LNCaP clone FGC (cell line): ENCODE measurements at regions not wholly inside any gene's neighbourhood (a gene's known extent, or its start where the extent isn't known, plus 50 kb on each side); places are given as distances from the start of the nearest gene placed in this dataset.

Experiments
- DNase-seq: peaks from one replicate; pipeline ENCODE4 v3.0.0-alpha.2; 2011; ENCODE audit warnings: low read depth
- H3K4me3 ChIP-seq: 2 replicates; pipeline ENCODE4 v1.5.1; 2011; ENCODE audit warnings: mild to moderate bottlenecking, low read depth, low read length, control low read depth
- TF ChIP-seq, protein P1 (sequence below): IDR thresholded peaks from 2 replicates; pipeline ENCODE4 v1.5.1; 2012; ENCODE audit warnings: mild to moderate bottlenecking; ENCODE audit not compliant: control insufficient read depth, insufficient read depth; ENCODE audit errors: extremely low read depth

DNA sequence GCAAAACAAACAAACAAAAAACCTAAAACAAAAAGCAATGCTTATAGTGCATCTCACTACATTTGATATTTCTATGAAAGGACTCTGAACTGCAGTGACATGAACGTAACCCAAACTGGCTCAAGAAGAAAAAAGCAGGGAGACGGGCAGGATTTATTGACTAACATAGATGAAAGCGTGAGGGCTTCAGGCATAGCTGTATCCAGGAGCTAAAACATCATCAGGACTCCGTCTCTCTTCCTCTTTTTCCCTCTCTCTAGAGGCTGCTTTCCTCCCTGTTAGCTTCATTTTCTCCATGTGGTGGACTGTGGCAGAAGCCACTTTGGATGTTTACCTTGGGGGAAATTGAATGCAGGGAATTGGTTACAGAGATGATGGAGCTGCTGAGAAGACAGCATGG, 418.2 kb upstream of the PROK2 start:
- H3K4me3 ChIP-seq: no peak overlapping the region
- DNase-seq: no peak
- TF ChIP-seq, protein P1, sequence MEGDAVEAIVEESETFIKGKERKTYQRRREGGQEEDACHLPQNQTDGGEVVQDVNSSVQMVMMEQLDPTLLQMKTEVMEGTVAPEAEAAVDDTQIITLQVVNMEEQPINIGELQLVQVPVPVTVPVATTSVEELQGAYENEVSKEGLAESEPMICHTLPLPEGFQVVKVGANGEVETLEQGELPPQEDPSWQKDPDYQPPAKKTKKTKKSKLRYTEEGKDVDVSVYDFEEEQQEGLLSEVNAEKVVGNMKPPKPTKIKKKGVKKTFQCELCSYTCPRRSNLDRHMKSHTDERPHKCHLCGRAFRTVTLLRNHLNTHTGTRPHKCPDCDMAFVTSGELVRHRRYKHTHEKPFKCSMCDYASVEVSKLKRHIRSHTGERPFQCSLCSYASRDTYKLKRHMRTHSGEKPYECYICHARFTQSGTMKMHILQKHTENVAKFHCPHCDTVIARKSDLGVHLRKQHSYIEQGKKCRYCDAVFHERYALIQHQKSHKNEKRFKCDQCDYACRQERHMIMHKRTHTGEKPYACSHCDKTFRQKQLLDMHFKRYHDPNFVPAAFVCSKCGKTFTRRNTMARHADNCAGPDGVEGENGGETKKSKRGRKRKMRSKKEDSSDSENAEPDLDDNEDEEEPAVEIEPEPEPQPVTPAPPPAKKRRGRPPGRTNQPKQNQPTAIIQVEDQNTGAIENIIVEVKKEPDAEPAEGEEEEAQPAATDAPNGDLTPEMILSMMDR: no peak

DNA sequence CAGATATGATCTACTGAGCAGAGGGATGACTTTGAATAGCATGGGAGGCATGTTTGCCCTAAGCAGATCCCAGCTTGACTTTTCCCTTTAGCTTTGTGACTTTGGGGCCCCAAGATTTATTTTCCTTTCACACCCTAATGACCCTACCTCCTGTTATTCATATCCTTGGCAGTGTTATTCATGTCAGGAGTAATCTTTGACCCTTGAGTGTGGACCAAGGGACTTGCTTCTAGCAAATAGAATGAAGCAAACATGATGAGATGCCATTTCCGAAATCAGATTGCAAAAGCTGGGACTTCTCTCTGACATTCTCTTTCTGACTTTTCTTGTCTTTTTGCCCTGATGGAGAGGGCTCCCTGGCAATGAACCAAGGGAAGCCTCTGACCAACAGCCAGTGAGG, 415.4 kb upstream of the PROK2 start:
- DNase-seq: no peak
- TF ChIP-seq, protein P1: no peak
- H3K4me3 ChIP-seq: no peak overlapping the region

DNA sequence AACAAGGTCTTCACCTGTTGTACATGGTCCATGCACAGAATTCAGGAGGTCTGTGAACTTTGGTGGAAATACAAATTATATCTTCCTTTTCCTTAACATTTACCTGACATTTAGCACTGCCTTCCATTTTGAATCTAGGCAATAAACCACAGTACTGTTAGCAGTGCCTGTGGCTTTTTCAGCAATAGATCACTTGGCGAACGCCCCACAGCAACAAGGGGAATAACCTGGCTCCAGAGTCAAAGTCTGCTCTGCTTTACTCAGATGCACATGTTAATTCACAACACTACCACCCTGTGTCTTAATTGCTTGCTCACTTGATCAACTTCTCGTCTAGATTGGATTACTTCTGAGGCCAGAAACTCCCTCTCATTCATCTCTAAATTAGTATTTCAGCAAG, 414.6 kb upstream of the PROK2 start:
- no peak overlapping the region for H3K4me3 ChIP-seq
- no peak for DNase-seq
- TF ChIP-seq, protein P1: no peak

DNA sequence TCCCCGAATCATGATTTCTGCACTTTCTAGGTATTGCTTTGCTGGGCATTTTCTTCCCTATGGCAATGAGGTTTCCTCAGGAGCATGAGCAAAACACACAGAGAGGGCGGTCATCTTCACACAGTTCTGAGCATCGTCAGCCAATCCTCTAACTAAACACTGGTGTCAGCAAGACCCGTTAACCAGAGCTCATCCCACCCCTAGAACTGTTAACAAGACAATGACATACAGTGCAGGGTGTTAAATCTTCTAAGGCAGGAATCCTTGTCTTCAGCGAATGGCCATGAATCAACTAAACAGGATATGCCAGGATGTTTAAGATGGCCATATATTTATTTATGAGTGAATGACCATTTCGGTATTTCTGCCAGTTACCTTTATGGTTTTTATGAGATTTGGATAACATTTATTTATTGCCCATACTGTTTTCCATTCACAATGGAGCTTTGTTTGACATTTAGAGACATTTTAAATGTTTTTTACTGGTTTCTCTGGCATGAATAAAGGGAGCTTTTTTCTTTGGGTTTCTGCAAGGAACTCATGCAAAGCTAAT, 411.5 kb upstream of the PROK2 start:
- H3K4me3 ChIP-seq: no peak overlapping the region
- TF ChIP-seq, protein P1: no peak
- peak; percentile 23 for DNase-seq

DNA sequence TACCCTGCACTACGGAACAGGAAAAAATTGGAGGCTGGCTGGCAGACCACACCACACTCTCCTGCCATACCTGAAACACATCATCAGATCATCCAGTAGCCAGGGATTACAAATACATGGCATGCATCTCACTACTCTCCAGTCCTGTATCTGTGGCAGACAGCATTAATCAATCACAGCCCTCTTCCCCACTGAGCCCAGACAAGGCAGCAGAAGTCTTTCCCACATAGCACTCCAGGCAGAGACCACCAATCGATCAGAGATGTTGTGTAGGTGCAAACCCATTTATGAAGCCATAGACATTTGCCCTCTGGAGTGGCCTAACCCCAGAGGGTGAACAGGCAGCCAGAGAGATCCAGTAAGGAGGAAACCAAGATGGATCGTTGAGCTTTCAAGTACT, 410.9 kb upstream of the PROK2 start:
- no peak for DNase-seq
- TF ChIP-seq, protein P1: no peak

DNA sequence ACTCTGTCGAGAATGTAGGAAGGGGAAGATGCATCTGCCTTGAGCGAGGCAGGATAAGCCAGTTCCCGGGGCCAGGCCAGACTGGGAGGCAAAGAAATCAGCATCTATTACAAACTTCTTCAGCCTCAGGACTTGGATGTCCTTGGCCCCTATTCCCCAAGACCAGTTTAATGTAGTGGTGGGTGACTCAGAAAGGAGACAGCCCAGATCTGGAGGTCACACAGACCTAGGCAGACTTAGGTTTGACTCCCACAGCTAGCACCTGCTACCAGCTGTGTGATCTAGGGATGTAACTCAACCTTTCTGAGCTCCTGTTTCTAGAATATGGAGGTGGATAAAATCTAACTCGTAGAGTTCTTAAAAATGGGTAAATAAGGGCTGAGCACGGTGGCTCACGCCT, 409.5 kb upstream of the PROK2 start:
- DNase-seq: no peak
- no peak overlapping the region for H3K4me3 ChIP-seq
- TF ChIP-seq, protein P1: no peak

More for the DNA sequence above, 410.9 kb upstream of the PROK2 start:
- no peak overlapping the region for H3K4me3 ChIP-seq

DNA sequence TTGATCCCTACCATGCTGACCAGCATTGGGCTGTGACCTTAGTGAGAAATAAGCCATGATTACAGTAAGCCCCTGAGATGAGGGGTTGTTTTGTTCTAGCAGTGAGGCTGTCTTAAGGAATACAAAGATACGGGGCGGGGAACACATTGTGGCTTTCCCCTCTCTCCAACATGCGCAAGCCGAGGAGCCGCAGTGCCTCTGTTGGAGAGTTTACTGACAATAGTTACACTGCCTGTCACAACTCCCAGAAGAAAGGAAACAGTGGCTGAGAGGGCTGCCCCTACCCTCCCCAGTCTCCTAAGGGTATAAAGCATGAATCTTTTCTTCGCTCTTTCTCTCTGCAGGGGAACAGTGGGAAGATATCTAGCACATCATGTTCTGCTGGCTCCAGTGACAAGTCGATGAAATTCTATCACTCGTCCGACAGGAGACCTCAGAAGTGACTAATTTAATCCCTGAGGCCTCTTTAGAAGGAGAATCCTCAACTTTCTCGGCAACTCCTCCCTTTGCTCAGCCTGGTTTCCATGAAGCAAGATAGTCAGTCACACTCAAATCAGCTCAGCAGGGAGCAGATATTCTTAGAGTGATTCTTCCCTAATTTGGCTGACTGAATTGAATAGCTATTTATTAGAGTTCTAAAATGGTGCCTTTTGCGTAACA, 409.0 kb upstream of the PROK2 start:
- TF ChIP-seq, protein P1: no peak
- no peak overlapping the region for H3K4me3 ChIP-seq
- no peak for DNase-seq
